Large intestine (tissue), 3 donors: ENCODE measurements at regions not wholly inside any gene's neighbourhood (a gene's known extent, or its start where the extent isn't known, plus 50 kb on each side); places are given as distances from the start of the nearest gene placed in this dataset.

Source experiments
- DNase-seq, 2 donors: peaks; one replicate each; pipeline versions ENCODE4 v3.0.0 to v3.0.0-alpha.2; 2013
- H3K27ac ChIP-seq: one replicate; pipeline ENCODE4 v1.5.1; 2013; ENCODE audit warnings: low read length
- H3K27me3 ChIP-seq: 2 replicates; pipeline ENCODE4 v1.6.1; 2013; ENCODE audit warnings: low read length; ENCODE audit not compliant: control insufficient read depth, insufficient read depth
- H3K36me3 ChIP-seq: 2 replicates; pipeline ENCODE4 v1.6.1; 2013; ENCODE audit warnings: low read length; ENCODE audit not compliant: control insufficient read depth, insufficient read depth
- H3K4me1 ChIP-seq: one replicate; pipeline ENCODE4 v1.6.1; 2013; ENCODE audit warnings: low read length; ENCODE audit not compliant: control insufficient read depth, insufficient read depth
- H3K4me3 ChIP-seq: one replicate; pipeline ENCODE4 v1.5.1; 2013; ENCODE audit warnings: low read length
- H3K9me3 ChIP-seq: one replicate; pipeline ENCODE4 v1.6.1; 2013; ENCODE audit warnings: mild to moderate bottlenecking, low read depth, low read length, moderate library complexity; ENCODE audit not compliant: control insufficient read depth
- WGBS: methylation state at CpG from one replicate; pipeline ENCODE4 v1.1.5; 2013; ENCODE audit warnings: low lambda C conversion rate; ENCODE audit not compliant: insufficient coverage; 5-methylcytosine and 5-hydroxymethylcytosine counted together

- H3K36me3 ChIP-seq, result no peaks in the 10 kb centered on the region
- no peak overlapping the region for H3K4me3 ChIP-seq
- H3K4me1 ChIP-seq, result no peaks in the 10 kb centered on the region
- no CpG with 5 or more reads among the region's 5 CpGs for WGBS
- no peak for DNase-seq
- H3K27me3 ChIP-seq, result no peaks in the 10 kb centered on the region
- no peak overlapping the region for H3K27ac ChIP-seq
- no peaks in the 10 kb centered on the region for H3K9me3 ChIP-seq
Observed at GRCh38 chr14:95818581-95818980, 58.1 kb upstream of the TUNAR start.

GRCh38 chr14:95817271-95817670 lies 59.4 kb upstream of the TUNAR start:
- H3K27me3 ChIP-seq, result no peaks in the 10 kb centered on the region
- H3K36me3 ChIP-seq, result no peaks in the 10 kb centered on the region
- H3K4me1 ChIP-seq, result no peaks in the 10 kb centered on the region
- no peak overlapping the region for H3K27ac ChIP-seq
- no CpG with 5 or more reads among the region's 2 CpGs for WGBS
- no peaks in the 10 kb centered on the region for H3K9me3 ChIP-seq
- no peak for DNase-seq
- H3K4me3 ChIP-seq, result no peak overlapping the region

- Histone ChIP-seq H3K4me1 (no peaks in the 10 kb centered on the region), H3K27me3 (no peaks in the 10 kb centered on the region), H3K36me3 (no peaks in the 10 kb centered on the region), H3K4me3 (no peak overlapping the region), H3K9me3 (no peaks in the 10 kb centered on the region), H3K27ac (no peak overlapping the region)
- WGBS, result no CpG with 5 or more reads among the region's 7 CpGs
- DNase-seq, result no peak
Observed at GRCh38 chr14:95816539-95816938, 60.1 kb upstream of the TUNAR start.

- DNase-seq, result no peak
- no peaks in the 10 kb centered on the region for H3K4me1 ChIP-seq
- WGBS, result 87% methylated on average over 3 of the region's 11 CpGs
- no peaks in the 10 kb centered on the region for H3K9me3 ChIP-seq
- no peaks in the 10 kb centered on the region for H3K36me3 ChIP-seq
- H3K27ac ChIP-seq, result no peak overlapping the region
- H3K4me3 ChIP-seq, result no peak overlapping the region
- H3K27me3 ChIP-seq, result no peaks in the 10 kb centered on the region
Observed at GRCh38 chr14:95815226-95815690, 61.4 kb upstream of the TUNAR start.

GRCh38 chr14:95814363-95815225 lies 62.0 kb upstream of the TUNAR start:
- WGBS, result 57% methylated on average over 1 of the region's 10 CpGs

GRCh38 chr14:95811813-95812212 lies 64.8 kb upstream of the TUNAR start:
- Histone ChIP-seq H3K27me3 (no peaks in the 10 kb centered on the region), H3K36me3 (no peaks in the 10 kb centered on the region), H3K4me1 (no peaks in the 10 kb centered on the region), H3K27ac (no peak overlapping the region), H3K4me3 (no peak overlapping the region), H3K9me3 (no peaks in the 10 kb centered on the region)
- no peak for DNase-seq
- WGBS, result 100% methylated on average over 1 of the region's 4 CpGs

More at GRCh38 chr14:95814363-95815225, 62.0 kb upstream of the TUNAR start:
- no peaks in the 10 kb centered on the region for H3K4me1 ChIP-seq
- H3K27ac ChIP-seq, result no peak overlapping the region
- no peaks in the 10 kb centered on the region for H3K9me3 ChIP-seq
- H3K36me3 ChIP-seq, result no peaks in the 10 kb centered on the region
- H3K4me3 ChIP-seq, result no peak overlapping the region
- DNase-seq, result no peak
- H3K27me3 ChIP-seq, result no peaks in the 10 kb centered on the region

GRCh38 chr14:95808371-95808770 lies 68.3 kb upstream of the TUNAR start:
- Histone ChIP-seq H3K9me3 (no peaks in the 10 kb centered on the region), H3K36me3 (no peaks in the 10 kb centered on the region), H3K27ac (no peak overlapping the region), H3K27me3 (no peaks in the 10 kb centered on the region), H3K4me3 (no peak overlapping the region), H3K4me1 (no peaks in the 10 kb centered on the region)
- WGBS, result no CpG with 5 or more reads among the region's 1 CpG
- no peak for DNase-seq

- Histone ChIP-seq H3K4me3 (no peak overlapping the region), H3K36me3 (no peaks in the 10 kb centered on the region), H3K4me1 (no peaks in the 10 kb centered on the region), H3K9me3 (no peaks in the 10 kb centered on the region), H3K27me3 (no peaks in the 10 kb centered on the region), H3K27ac (no peak overlapping the region)
- WGBS, result no CpG with 5 or more reads among the region's 5 CpGs
- DNase-seq, result no peak
Observed at GRCh38 chr14:95796788-95797187, 79.8 kb upstream of the TUNAR start.

GRCh38 chr14:95787941-95788340 lies 74.0 kb upstream of the TCL1A start:
- Histone ChIP-seq H3K27ac (no peak overlapping the region), H3K36me3 (no peaks in the 10 kb centered on the region), H3K4me1 (no peaks in the 10 kb centered on the region), H3K9me3 (no peaks in the 10 kb centered on the region), H3K27me3 (no peaks in the 10 kb centered on the region), H3K4me3 (no peak overlapping the region)
- WGBS, result no CpG with 5 or more reads among the region's 3 CpGs
- DNase-seq, result no peak

GRCh38 chr14:95786566-95786965 lies 72.6 kb upstream of the TCL1A start:
- Histone ChIP-seq H3K27ac (no peak overlapping the region), H3K4me1 (no peaks in the 10 kb centered on the region), H3K4me3 (no peak overlapping the region), H3K27me3 (no peaks in the 10 kb centered on the region), H3K36me3 (no peaks in the 10 kb centered on the region), H3K9me3 (no peaks in the 10 kb centered on the region)
- WGBS, result no CpG with 5 or more reads among the region's 8 CpGs
- no peak for DNase-seq

- Histone ChIP-seq H3K4me1 (no peaks in the 10 kb centered on the region), H3K36me3 (no peaks in the 10 kb centered on the region), H3K9me3 (no peaks in the 10 kb centered on the region), H3K27ac (no peak overlapping the region), H3K27me3 (no peaks in the 10 kb centered on the region), H3K4me3 (no peak overlapping the region)
- DNase-seq, result peak in 1 of 2 donors; percentile 4
- 0% methylated on average over 1 of the region's 1 CpG for WGBS
Observed at GRCh38 chr14:95784137-95784536, 70.2 kb upstream of the TCL1A start.
